Tibial nerve (tissue), 4 donors: ENCODE measurements at regions not wholly inside any gene's neighbourhood (a gene's known extent, or its start where the extent isn't known, plus 50 kb on each side); places are given as distances from the start of the nearest gene placed in this dataset.

Source experiments
- CTCF ChIP-seq, 5 experiments: fragments of 200-600 bp in 3 of 5; fragments of 450-650 bp in 2 of 5; sonication (generic) in 3 of 5; IDR thresholded peaks; one replicate each; pipeline ENCODE4 v1.5.1; 2016 to 2019; ENCODE audit warnings: antibody characterized with exemption in 5 of 5, mild to moderate bottlenecking in 3 of 5, moderate library complexity in 2 of 5
- EP300 ChIP-seq, 2 donors: sonication (generic); formaldehyde crosslinking; IDR thresholded peaks; one replicate each; pipeline ENCODE4 v1.6.1; 2017; ENCODE audit warnings: antibody characterized with exemption in 2 of 2, mild to moderate bottlenecking in 1 of 2

DNA sequence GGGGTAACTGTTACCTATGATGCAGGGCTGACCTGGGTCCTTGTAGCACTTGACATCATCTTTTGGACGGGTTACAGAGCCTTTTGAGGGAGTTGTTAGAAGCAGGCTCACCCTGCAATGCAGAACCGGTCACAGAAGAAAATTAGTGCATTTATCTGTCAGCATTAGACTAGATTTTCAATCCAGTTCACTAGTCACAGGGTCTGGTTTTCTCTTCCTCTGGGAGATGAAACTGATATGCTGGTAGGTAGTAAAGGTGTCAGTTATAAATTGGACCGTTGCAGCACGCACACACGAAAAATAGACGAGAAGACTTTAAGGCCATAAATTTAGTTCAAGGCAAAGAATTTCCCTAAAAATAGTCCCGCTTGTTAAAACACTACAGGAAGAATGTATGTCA, 532.3 kb upstream of the ATP11B start:
- TF ChIP-seq CTCF (IDR thresholded peaks at IDR 0.05) (no peak), EP300 (IDR thresholded peaks at IDR 0.05) (no peak)
